Prostate gland (tissue), 2 donors: ENCODE measurements at regions not wholly inside any gene's neighbourhood (a gene's known extent, or its start where the extent isn't known, plus 50 kb on each side); places are given as distances from the start of the nearest gene placed in this dataset.

Experiments used
- DNase-seq: peaks from one replicate; pipeline ENCODE4 v3.0.0-alpha.2; 2019; ENCODE audit warnings: low spot score
- H3K27ac ChIP-seq, 2 donors: fragments of 200-600 bp; sonication (generic); 2 replicates each; pipeline ENCODE4 v1.5.1; 2017 to 2019
- H3K27me3 ChIP-seq: fragments of 200-600 bp; sonication (generic); replicated peaks from 2 replicates; pipeline ENCODE4 v1.5.1; 2019; ENCODE audit not compliant: insufficient read depth
- H3K36me3 ChIP-seq, 2 donors: fragments of 200-600 bp; sonication (generic); 1 replicate in 1 of 2; 2 replicates in 1 of 2; pipeline versions ENCODE4 v1.5.1 to v1.8.1; 2017 to 2019
- H3K4me1 ChIP-seq: fragments of 200-600 bp; sonication (generic); replicated peaks from 2 replicates; pipeline ENCODE4 v1.5.1; 2019
- H3K4me3 ChIP-seq, 2 donors: fragments of 200-600 bp; sonication (generic); 2 replicates each; pipeline ENCODE4 v1.5.1; 2017 to 2019
- H3K9me3 ChIP-seq: fragments of 200-600 bp; sonication (generic); 2 replicates; pipeline ENCODE4 v1.5.1; 2017
- POLR2A ChIP-seq: fragments of 450-650 bp; IDR thresholded peaks from one replicate; pipeline ENCODE4 v1.6.1; 2016; ENCODE audit warnings: antibody characterized with exemption, mild to moderate bottlenecking
- POLR2AphosphoS5 ChIP-seq: sonication (generic); formaldehyde crosslinking; IDR thresholded peaks from one replicate; pipeline ENCODE4 v1.6.1; 2017; ENCODE audit warnings: antibody characterized with exemption
- WGBS: methylation state at CpG from one replicate; pipeline ENCODE4 v1.1.5; 2018; 5-methylcytosine and 5-hydroxymethylcytosine counted together
- intact Hi-C: fragments of 100-400 bp; cut with DNase I; formaldehyde crosslinking; loops from one replicate; pipeline ENCODE4 v1.14.2; 2022
- TF ChIP-seq, protein P1 (sequence below), 4 experiments: fragments of 200-600 bp in 2 of 4; fragments of 450-650 bp in 2 of 4; sonication (generic) in 2 of 4; IDR thresholded peaks; 1 replicate in 3 of 4; 2 replicates in 1 of 4; pipeline ENCODE4 v1.5.1; 2016 to 2019; ENCODE audit warnings: antibody characterized with exemption in 4 of 4, mild to moderate bottlenecking in 2 of 4, moderate library complexity in 2 of 4

- 60% methylated on average over 1 of the region's 1 CpG for WGBS
- no peaks in the 10 kb centered on the region for H3K4me1 ChIP-seq
- no peaks in the 10 kb centered on the region for H3K36me3 ChIP-seq
- H3K27me3 ChIP-seq, result no peaks in the 10 kb centered on the region
- TF ChIP-seq POLR2AphosphoS5 (no peak), POLR2A (no peak)
- TF ChIP-seq, protein P1, sequence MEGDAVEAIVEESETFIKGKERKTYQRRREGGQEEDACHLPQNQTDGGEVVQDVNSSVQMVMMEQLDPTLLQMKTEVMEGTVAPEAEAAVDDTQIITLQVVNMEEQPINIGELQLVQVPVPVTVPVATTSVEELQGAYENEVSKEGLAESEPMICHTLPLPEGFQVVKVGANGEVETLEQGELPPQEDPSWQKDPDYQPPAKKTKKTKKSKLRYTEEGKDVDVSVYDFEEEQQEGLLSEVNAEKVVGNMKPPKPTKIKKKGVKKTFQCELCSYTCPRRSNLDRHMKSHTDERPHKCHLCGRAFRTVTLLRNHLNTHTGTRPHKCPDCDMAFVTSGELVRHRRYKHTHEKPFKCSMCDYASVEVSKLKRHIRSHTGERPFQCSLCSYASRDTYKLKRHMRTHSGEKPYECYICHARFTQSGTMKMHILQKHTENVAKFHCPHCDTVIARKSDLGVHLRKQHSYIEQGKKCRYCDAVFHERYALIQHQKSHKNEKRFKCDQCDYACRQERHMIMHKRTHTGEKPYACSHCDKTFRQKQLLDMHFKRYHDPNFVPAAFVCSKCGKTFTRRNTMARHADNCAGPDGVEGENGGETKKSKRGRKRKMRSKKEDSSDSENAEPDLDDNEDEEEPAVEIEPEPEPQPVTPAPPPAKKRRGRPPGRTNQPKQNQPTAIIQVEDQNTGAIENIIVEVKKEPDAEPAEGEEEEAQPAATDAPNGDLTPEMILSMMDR (IDR thresholded peaks at IDR 0.05), result no peak
- no peak overlapping the region for H3K27ac ChIP-seq
- intact Hi-C loops, result no loop called here
- DNase-seq, result no peak
- H3K9me3 ChIP-seq, result no peaks in the 10 kb centered on the region
- H3K4me3 ChIP-seq, result no peak overlapping the region
These were observed 111.6 kb upstream of the TBX20 start for GRCh38 chr7:35365523-35365922.

GRCh38 chr7:35362341-35362740 lies 108.4 kb upstream of the TBX20 start:
- no peak overlapping the region for H3K4me3 ChIP-seq

GRCh38 chr7:35359423-35359822 lies 105.5 kb upstream of the TBX20 start:
- intact Hi-C loops, result no loop called here
- no peak overlapping the region for H3K4me3 ChIP-seq
- H3K36me3 ChIP-seq, result no peaks in the 10 kb centered on the region
- H3K27me3 ChIP-seq, result no peaks in the 10 kb centered on the region
- no peaks in the 10 kb centered on the region for H3K4me1 ChIP-seq
- 58% methylated on average over 1 of the region's 1 CpG for WGBS
- no peak for TF ChIP-seq POLR2AphosphoS5
- no peak for TF ChIP-seq POLR2A
- TF ChIP-seq, protein P1 (IDR thresholded peaks at IDR 0.05), result no peak
- DNase-seq, result no peak
- no peaks in the 10 kb centered on the region for H3K9me3 ChIP-seq
- no peak overlapping the region for H3K27ac ChIP-seq

More at GRCh38 chr7:35362341-35362740, 108.4 kb upstream of the TBX20 start:
- H3K36me3 ChIP-seq, result no peaks in the 10 kb centered on the region
- intact Hi-C loops, result no loop called here
- H3K27ac ChIP-seq, result no peak overlapping the region
- TF ChIP-seq POLR2A (no peak), POLR2AphosphoS5 (no peak)
- TF ChIP-seq, protein P1 (IDR thresholded peaks at IDR 0.05), result no peak
- no peak for DNase-seq
- H3K4me1 ChIP-seq, result no peaks in the 10 kb centered on the region
- H3K9me3 ChIP-seq, result no peaks in the 10 kb centered on the region
- 46% methylated on average over 6 of the region's 6 CpGs for WGBS
- no peaks in the 10 kb centered on the region for H3K27me3 ChIP-seq

GRCh38 chr7:35356495-35356894 lies 102.6 kb upstream of the TBX20 start:
- WGBS, result 54% methylated on average over 4 of the region's 4 CpGs
- DNase-seq, result no peak
- H3K27ac ChIP-seq, result no peak overlapping the region
- no peaks in the 10 kb centered on the region for H3K9me3 ChIP-seq
- H3K36me3 ChIP-seq, result no peaks in the 10 kb centered on the region
- intact Hi-C loops, result no loop called here
- no peaks in the 10 kb centered on the region for H3K4me1 ChIP-seq
- no peak overlapping the region for H3K4me3 ChIP-seq
- TF ChIP-seq, protein P1 (IDR thresholded peaks at IDR 0.05), result no peak
- no peak for TF ChIP-seq POLR2AphosphoS5
- TF ChIP-seq POLR2A, result no peak
- no peaks in the 10 kb centered on the region for H3K27me3 ChIP-seq

- Histone ChIP-seq H3K4me1 (no peaks in the 10 kb centered on the region), H3K36me3 (no peaks in the 10 kb centered on the region), H3K27me3 (no peaks in the 10 kb centered on the region), H3K9me3 (no peaks in the 10 kb centered on the region), H3K27ac (no peak overlapping the region), H3K4me3 (no peak overlapping the region)
- no peak for DNase-seq
- TF ChIP-seq, protein P1 (IDR thresholded peaks at IDR 0.05), result no peak
- no peak for TF ChIP-seq POLR2AphosphoS5
- TF ChIP-seq POLR2A, result no peak
- 51% methylated on average over 5 of the region's 5 CpGs for WGBS
- intact Hi-C loops, result no loop called here
These were observed 102.0 kb upstream of the TBX20 start for GRCh38 chr7:35355911-35356310.
